Hematopoietic multipotent progenitor cell treated with erythropoietin and hydrocortisone succinate and interleukin-3 and kit ligand, for 4 days (in vitro differentiated cells): ENCODE measurements at regions not wholly inside any gene's neighbourhood (a gene's known extent, or its start where the extent isn't known, plus 50 kb on each side); places are given as distances from the start of the nearest gene placed in this dataset.

Experiments
- DNase-seq: peaks from one replicate; pipeline ENCODE4 v3.0.0-alpha.2; 2015

GRCh38 chr20:50455656-50456451 lies 54.3 kb upstream of the PTPN1 start:
- peak; percentile 59 for DNase-seq

- no peak for DNase-seq
Observed at GRCh38 chr20:50456452-50457324, 53.5 kb upstream of the PTPN1 start.

GRCh38 chr20:50459124-50459918 lies 50.9 kb upstream of the PTPN1 start:
- no peak for DNase-seq

GRCh38 chr20:50460115-50460607 lies 50.0 kb upstream of the PTPN1 start:
- no peak for DNase-seq
